Cardiac muscle cell (in vitro differentiated cells and primary cell): ENCODE measurements at regions not wholly inside any gene's neighbourhood (a gene's known extent, or its start where the extent isn't known, plus 50 kb on each side); places are given as distances from the start of the nearest gene placed in this dataset.

Experiments used
- DNase-seq, 2 donors: peaks; one replicate each; pipeline versions ENCODE4 v3.0.0 to v3.0.0-alpha.2; 2010 to 2017; ENCODE audit warnings: low read depth in 1 of 2, low spot score in 1 of 2
- H3K27ac ChIP-seq: fragments of 200-600 bp; sonication (generic); 2 replicates; pipeline ENCODE4 v1.5.1; 2016
- H3K27me3 ChIP-seq: fragments of 200-600 bp; sonication (generic); 2 replicates; pipeline ENCODE4 v1.6.0; 2016; ENCODE audit warnings: control low read depth
- H3K36me3 ChIP-seq: fragments of 200-600 bp; sonication (generic); 2 replicates; pipeline ENCODE4 v1.5.1; 2016; ENCODE audit warnings: control low read depth
- H3K4me1 ChIP-seq: fragments of 200-600 bp; sonication (generic); 2 replicates; pipeline ENCODE4 v1.8.1; 2017; ENCODE audit warnings: low read depth, mild to moderate bottlenecking, mixed run types
- H3K4me3 ChIP-seq: fragments of 200-600 bp; sonication (generic); 2 replicates; pipeline ENCODE4 v1.5.1; 2016; ENCODE audit warnings: mild to moderate bottlenecking
- H3K9me3 ChIP-seq: fragments of 200-600 bp; sonication (generic); 2 replicates; pipeline ENCODE4 v1.5.1; 2017; ENCODE audit warnings: low read depth, mild to moderate bottlenecking, control low read depth
- CTCF ChIP-seq: IDR thresholded peaks from 2 replicates; pipeline ENCODE4 v1.5.1; 2012; ENCODE audit warnings: low read depth, mild to moderate bottlenecking, low read length

- TF ChIP-seq CTCF, result no peak
- Histone ChIP-seq H3K4me3 (no peak overlapping the region), H3K9me3 (no peaks in the 10 kb centered on the region), H3K27ac (no peak overlapping the region), H3K27me3 (no peaks in the 10 kb centered on the region), H3K36me3 (no peaks in the 10 kb centered on the region), H3K4me1 (peaks cover 15% of the 10 kb centered on the region)
- no peak for DNase-seq
Measured at GRCh38 chr3:162132981-162133380, 636.4 kb downstream of the OTOL1 start.

GRCh38 chr3:162134571-162134970 lies 638.0 kb downstream of the OTOL1 start:
- no peak for DNase-seq
- H3K27ac ChIP-seq, result peak overlapping the region; percentile 25
- TF ChIP-seq CTCF, result no peak
- H3K36me3 ChIP-seq, result no peaks in the 10 kb centered on the region
- no peak overlapping the region for H3K4me3 ChIP-seq
- H3K27me3 ChIP-seq, result no peaks in the 10 kb centered on the region
- H3K4me1 ChIP-seq, result peaks cover 20% of the 10 kb centered on the region
- H3K9me3 ChIP-seq, result no peaks in the 10 kb centered on the region

- no peak for TF ChIP-seq CTCF
- Histone ChIP-seq H3K4me3 (no peak overlapping the region), H3K27me3 (no peaks in the 10 kb centered on the region), H3K36me3 (no peaks in the 10 kb centered on the region), H3K4me1 (peaks cover 20% of the 10 kb centered on the region), H3K9me3 (no peaks in the 10 kb centered on the region), H3K27ac (peak overlapping the region; percentile 16)
- peak in 1 of 2 donors; percentile 47 for DNase-seq
Measured at GRCh38 chr3:162136136-162136535, 639.5 kb downstream of the OTOL1 start.

GRCh38 chr3:162138509-162138908 lies 641.9 kb downstream of the OTOL1 start:
- Histone ChIP-seq H3K4me3 (no peak overlapping the region), H3K4me1 (peaks cover 20% of the 10 kb centered on the region), H3K27ac (no peak overlapping the region), H3K9me3 (no peaks in the 10 kb centered on the region), H3K36me3 (no peaks in the 10 kb centered on the region), H3K27me3 (no peaks in the 10 kb centered on the region)
- no peak for TF ChIP-seq CTCF
- DNase-seq, result no peak

GRCh38 chr3:162139841-162140240 lies 643.2 kb downstream of the OTOL1 start:
- no peak overlapping the region for H3K27ac ChIP-seq
- H3K9me3 ChIP-seq, result no peaks in the 10 kb centered on the region
- DNase-seq, result no peak
- no peaks in the 10 kb centered on the region for H3K27me3 ChIP-seq
- H3K4me3 ChIP-seq, result no peak overlapping the region
- TF ChIP-seq CTCF, result no peak
- no peaks in the 10 kb centered on the region for H3K36me3 ChIP-seq
- peaks cover 20% of the 10 kb centered on the region for H3K4me1 ChIP-seq

- Histone ChIP-seq H3K9me3 (no peaks in the 10 kb centered on the region), H3K36me3 (no peaks in the 10 kb centered on the region), H3K4me3 (no peak overlapping the region), H3K4me1 (peaks cover 11% of the 10 kb centered on the region), H3K27ac (no peak overlapping the region), H3K27me3 (no peaks in the 10 kb centered on the region)
- no peak for TF ChIP-seq CTCF
- peak in 1 of 2 donors; percentile 60 for DNase-seq
Measured at GRCh38 chr3:162141272-162141791, 644.7 kb downstream of the OTOL1 start.
